Uterus (tissue), 3 donors: ENCODE measurements at regions not wholly inside any gene's neighbourhood (a gene's known extent, or its start where the extent isn't known, plus 50 kb on each side); places are given as distances from the start of the nearest gene placed in this dataset.

Experiments used
- DNase-seq, 2 donors: peaks; one replicate each; pipeline ENCODE4 v3.0.0-alpha.2; 2019 to 2020
- H3K27ac ChIP-seq, 2 donors: fragments of 200-600 bp; sonication (generic); 1 replicate in 1 of 2; 2 replicates in 1 of 2; pipeline ENCODE4 v1.5.1; 2016 to 2018
- H3K27me3 ChIP-seq, 2 donors: fragments of 200-600 bp; sonication (generic); one replicate each; pipeline ENCODE4 v1.5.1; 2018 to 2019; ENCODE audit warnings: control low read depth in 1 of 2
- H3K36me3 ChIP-seq, 2 donors: fragments of 200-600 bp; sonication (generic); one replicate each; pipeline ENCODE4 v1.5.1; 2019; ENCODE audit warnings: control low read depth in 1 of 2
- H3K4me1 ChIP-seq, 2 donors: fragments of 200-600 bp; sonication (generic); one replicate each; pipeline ENCODE4 v1.5.1; 2018 to 2019; ENCODE audit warnings: control low read depth in 1 of 2
- H3K4me3 ChIP-seq, 2 donors: fragments of 200-600 bp; sonication (generic); 1 replicate in 1 of 2; 2 replicates in 1 of 2; pipeline ENCODE4 v1.5.1; 2018 to 2019; ENCODE audit warnings: mild to moderate bottlenecking in 1 of 2
- H3K9me3 ChIP-seq, 2 donors: fragments of 200-600 bp; sonication (generic); one replicate each; pipeline ENCODE4 v1.5.1; 2019; ENCODE audit warnings: control low read depth in 1 of 2
- CTCF ChIP-seq, 4 experiments: fragments of 200-600 bp in 2 of 4; fragments of 450-650 bp in 2 of 4; sonication (generic) in 2 of 4; IDR thresholded peaks; one replicate each; pipeline ENCODE4 v1.5.1; 2016 to 2019; ENCODE audit warnings: antibody characterized with exemption in 4 of 4, mild to moderate bottlenecking in 2 of 4, moderate library complexity in 1 of 4
- POLR2A ChIP-seq, 2 donors: fragments of 450-650 bp; IDR thresholded peaks; one replicate each; pipeline ENCODE4 v1.6.1; 2016; ENCODE audit warnings: antibody characterized with exemption in 2 of 2, mild to moderate bottlenecking in 1 of 2, moderate library complexity in 1 of 2
- intact Hi-C: fragments of 100-400 bp; cut with DNase I; formaldehyde crosslinking; loops from one replicate; pipeline ENCODE4 v1.15.1; 2023; ENCODE audit warnings: low total_unique reads
- donor health status: DM: yes; HTN: yes; CAD: no.

GRCh38 chr1:208910161-208910560 is 666.0 kb upstream of the PLXNA2 start:
- no peak overlapping the region for H3K27ac ChIP-seq
- intact Hi-C loops = no loop called here
- TF ChIP-seq CTCF (IDR thresholded peaks at IDR 0.05) (no peak), POLR2A (IDR thresholded peaks at IDR 0.05) (no peak)

GRCh38 chr1:208917281-208917680 is 666.2 kb upstream of the CAMK1G start:
- no peaks in the 10 kb centered on the region for H3K27me3 ChIP-seq
- no peak for TF ChIP-seq CTCF (IDR thresholded peaks at IDR 0.05)
- no peak for TF ChIP-seq POLR2A (IDR thresholded peaks at IDR 0.05)
- H3K4me3 ChIP-seq = no peak overlapping the region
- H3K36me3 ChIP-seq = no peaks in the 10 kb centered on the region
- DNase-seq = no peak
- no peak overlapping the region for H3K27ac ChIP-seq
- H3K9me3 ChIP-seq = no peaks in the 10 kb centered on the region
- no peaks in the 10 kb centered on the region for H3K4me1 ChIP-seq
- intact Hi-C loops = no loop called here

More at GRCh38 chr1:208910161-208910560, 666.0 kb upstream of the PLXNA2 start:
- DNase-seq = no peak
- H3K4me3 ChIP-seq = no peak overlapping the region
- H3K36me3 ChIP-seq = no peaks in the 10 kb centered on the region
- H3K4me1 ChIP-seq = no peaks in the 10 kb centered on the region
- H3K27me3 ChIP-seq = no peaks in the 10 kb centered on the region
- H3K9me3 ChIP-seq = no peaks in the 10 kb centered on the region

- no peaks in the 10 kb centered on the region for H3K36me3 ChIP-seq
- no peak overlapping the region for H3K4me3 ChIP-seq
- no peaks in the 10 kb centered on the region for H3K9me3 ChIP-seq
- no peak for DNase-seq
- H3K27me3 ChIP-seq = no peaks in the 10 kb centered on the region
- H3K27ac ChIP-seq = no peak overlapping the region
- H3K4me1 ChIP-seq = no peaks in the 10 kb centered on the region
- intact Hi-C loops = no loop called here
- no peak for TF ChIP-seq POLR2A (IDR thresholded peaks at IDR 0.05)
- no peak for TF ChIP-seq CTCF (IDR thresholded peaks at IDR 0.05)
Measured at GRCh38 chr1:208917723-208918122, 665.8 kb upstream of the CAMK1G start.

- no peaks in the 10 kb centered on the region for H3K4me1 ChIP-seq
- H3K36me3 ChIP-seq = no peaks in the 10 kb centered on the region
- no peaks in the 10 kb centered on the region for H3K9me3 ChIP-seq
- H3K27me3 ChIP-seq = no peaks in the 10 kb centered on the region
- no peak for DNase-seq
- H3K4me3 ChIP-seq = no peak overlapping the region
- TF ChIP-seq POLR2A (IDR thresholded peaks at IDR 0.05) (no peak), CTCF (IDR thresholded peaks at IDR 0.05) (no peak)
- intact Hi-C loops = no loop called here
- H3K27ac ChIP-seq = no peak overlapping the region
Measured at GRCh38 chr1:208918160-208918559, 665.4 kb upstream of the CAMK1G start.

GRCh38 chr1:208919371-208919770 is 664.1 kb upstream of the CAMK1G start:
- TF ChIP-seq POLR2A (IDR thresholded peaks at IDR 0.05) = no peak
- no peaks in the 10 kb centered on the region for H3K9me3 ChIP-seq
- no peaks in the 10 kb centered on the region for H3K27me3 ChIP-seq
- no peak overlapping the region for H3K27ac ChIP-seq
- intact Hi-C loops = no loop called here
- no peaks in the 10 kb centered on the region for H3K4me1 ChIP-seq
- no peak overlapping the region for H3K4me3 ChIP-seq
- no peaks in the 10 kb centered on the region for H3K36me3 ChIP-seq
- DNase-seq = no peak

- Histone ChIP-seq H3K9me3 (no peaks in the 10 kb centered on the region), H3K4me1 (no peaks in the 10 kb centered on the region), H3K4me3 (no peak overlapping the region), H3K27ac (no peak overlapping the region), H3K36me3 (no peaks in the 10 kb centered on the region), H3K27me3 (no peaks in the 10 kb centered on the region)
- TF ChIP-seq POLR2A (IDR thresholded peaks at IDR 0.05) = no peak
- DNase-seq = no peak
- intact Hi-C loops = no loop called here
Measured at GRCh38 chr1:208921259-208921658, 662.3 kb upstream of the CAMK1G start.
